ENCODE measurements at regions not wholly inside any gene's neighbourhood (a gene's known extent, or its start where the extent isn't known, plus 50 kb on each side); places are given as distances from the start of the nearest gene placed in this dataset.

- Histone ChIP-seq H2BK5ac (ENCODE audit: insufficient read length, low read length) (no peak overlapping the region), H3K56ac (ENCODE audit: insufficient read length, low read depth, low read length) (no peak overlapping the region), H2AK5ac (ENCODE audit: insufficient read length, low read length) (no peak overlapping the region), H3K9me3 (ENCODE audit: control insufficient read depth, low read depth, low read length) (no peaks in the 10 kb centered on the region), H3K79me1 (ENCODE audit: insufficient read depth, low read depth, low read length, poor library complexity, severe bottlenecking) (no peaks in the 10 kb centered on the region), H3K79me2 (ENCODE audit: insufficient read depth, low read length) (no peaks in the 10 kb centered on the region), H3K18ac (ENCODE audit: insufficient read length, low read depth, low read length) (no peak overlapping the region), H3K14ac (ENCODE audit: insufficient read depth, low read length) (no peak overlapping the region), H2BK15ac (ENCODE audit: low read depth, low read length) (no peak overlapping the region), H3K4ac (ENCODE audit: low read depth, low read length) (no peak overlapping the region), H3K23ac (ENCODE audit: insufficient read length, low read depth, low read length) (no peak overlapping the region), H4K8ac (replicated peaks; ENCODE audit: insufficient read length, low read depth, low read length) (no peak overlapping the region), H3K27ac (ENCODE audit: insufficient read length, low read depth, low read length) (no peak overlapping the region), H2BK120ac (ENCODE audit: low read depth, low read length, poor library complexity, severe bottlenecking) (no peak overlapping the region), H3K23me2 (ENCODE audit: insufficient read length, low read depth, low read length, poor library complexity, severe bottlenecking) (no peaks in the 10 kb centered on the region), H4K91ac (ENCODE audit: insufficient read length, low read depth, low read length) (no peak overlapping the region), H4K20me1 (ENCODE audit: control insufficient read depth, insufficient read depth, insufficient read length) (no peaks in the 10 kb centered on the region), H3K4me1 (ENCODE audit: insufficient read depth, low read length) (no peaks in the 10 kb centered on the region), H2AFZ (ENCODE audit: low read length) (no peak overlapping the region), H2BK20ac (ENCODE audit: low read depth, low read length, poor library complexity, severe bottlenecking) (no peak overlapping the region), H2BK12ac (ENCODE audit: insufficient read length, low read depth, low read length) (no peak overlapping the region), H3K27me3 (ENCODE audit: insufficient read depth, low read length) (no peaks in the 10 kb centered on the region), H4K5ac (ENCODE audit: insufficient read length, low read depth, low read length) (no peak overlapping the region), H3K9ac (ENCODE audit: extremely low read depth, insufficient read length, low read length) (no peak overlapping the region), H3T11ph (ENCODE audit: low read length) (no peak overlapping the region), H3K4me2 (ENCODE audit: insufficient read depth, insufficient read length, low read length) (no peak overlapping the region)
- DNase-seq, result no peak
- H3K27me3 Mint-ChIP-seq (ENCODE audit: low read depth), result no peaks in the 10 kb centered on the region; the same call in 1 of the 2 replicates
- H3K9me3 Mint-ChIP-seq, result no peaks in the 10 kb centered on the region
- TF ChIP-seq CTCF (conservative IDR thresholded peaks at IDR 0.05), result no peak
- H3K36me3 Mint-ChIP-seq (ENCODE audit: insufficient read depth in 1 of 3, low read depth in 3 of 3), result no peaks in the 10 kb centered on the region
- no CpG with 5 or more reads among the region's 4 CpGs for WGBS (ENCODE audit: extremely low coverage, insufficient read length, low lambda C conversion rate)
- H3K27ac Mint-ChIP-seq, result no peak overlapping the region
- H3K4me3 Mint-ChIP-seq, result no peak overlapping the region
- H3K4me1 Mint-ChIP-seq, result peaks cover 8 to 18% of the 10 kb centered on the region in 2 experiments
Measured at GRCh38 chr9:108600896-108601295, 254.9 kb downstream of the ACTL7B start.
